ENCODE measurements at regions not wholly inside any gene's neighbourhood (a gene's known extent, or its start where the extent isn't known, plus 50 kb on each side); places are given as distances from the start of the nearest gene placed in this dataset.
A peak's percentile ranks its signal among the peaks of the same experiment; 100 is the strongest.

DNA sequence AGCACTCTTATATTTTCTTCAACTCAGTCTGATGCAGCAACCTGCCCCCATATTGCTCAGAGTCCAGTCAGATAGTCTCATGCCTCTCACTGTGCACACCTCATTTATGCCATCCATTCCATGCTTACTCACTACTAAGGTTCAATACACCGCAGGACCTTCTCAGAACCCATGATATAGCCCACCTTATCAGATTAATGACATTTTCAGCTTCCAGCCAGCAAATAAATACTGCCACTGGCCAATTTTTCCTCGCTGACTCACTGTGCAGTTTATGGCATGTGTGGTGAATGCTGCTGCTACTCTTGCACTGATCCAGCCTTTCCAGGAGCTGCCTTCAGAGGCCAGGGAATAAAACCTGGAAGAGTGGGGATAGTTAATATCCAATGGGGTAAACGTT lies 380.6 kb upstream of the SPOCK3 start:
- Histone ChIP-seq H3K4me3 (no peak overlapping the region), H3K36me3 (no peaks in the 10 kb centered on the region), H3K9me3 (ENCODE audit: low read depth) (no peaks in the 10 kb centered on the region), H3K27me3 (no peaks in the 10 kb centered on the region), H3K4me1 (ENCODE audit: low read depth) (no peaks in the 10 kb centered on the region), H3K27ac (no peak overlapping the region)
- TF ChIP-seq, protein P1, sequence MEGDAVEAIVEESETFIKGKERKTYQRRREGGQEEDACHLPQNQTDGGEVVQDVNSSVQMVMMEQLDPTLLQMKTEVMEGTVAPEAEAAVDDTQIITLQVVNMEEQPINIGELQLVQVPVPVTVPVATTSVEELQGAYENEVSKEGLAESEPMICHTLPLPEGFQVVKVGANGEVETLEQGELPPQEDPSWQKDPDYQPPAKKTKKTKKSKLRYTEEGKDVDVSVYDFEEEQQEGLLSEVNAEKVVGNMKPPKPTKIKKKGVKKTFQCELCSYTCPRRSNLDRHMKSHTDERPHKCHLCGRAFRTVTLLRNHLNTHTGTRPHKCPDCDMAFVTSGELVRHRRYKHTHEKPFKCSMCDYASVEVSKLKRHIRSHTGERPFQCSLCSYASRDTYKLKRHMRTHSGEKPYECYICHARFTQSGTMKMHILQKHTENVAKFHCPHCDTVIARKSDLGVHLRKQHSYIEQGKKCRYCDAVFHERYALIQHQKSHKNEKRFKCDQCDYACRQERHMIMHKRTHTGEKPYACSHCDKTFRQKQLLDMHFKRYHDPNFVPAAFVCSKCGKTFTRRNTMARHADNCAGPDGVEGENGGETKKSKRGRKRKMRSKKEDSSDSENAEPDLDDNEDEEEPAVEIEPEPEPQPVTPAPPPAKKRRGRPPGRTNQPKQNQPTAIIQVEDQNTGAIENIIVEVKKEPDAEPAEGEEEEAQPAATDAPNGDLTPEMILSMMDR (IDR thresholded peaks at IDR 0.05; ENCODE audit: low read depth, low read length), result no peak
- DNase-seq (ENCODE audit: low read depth in 1 of 2, low spot score in 1 of 2), result no peak

DNA sequence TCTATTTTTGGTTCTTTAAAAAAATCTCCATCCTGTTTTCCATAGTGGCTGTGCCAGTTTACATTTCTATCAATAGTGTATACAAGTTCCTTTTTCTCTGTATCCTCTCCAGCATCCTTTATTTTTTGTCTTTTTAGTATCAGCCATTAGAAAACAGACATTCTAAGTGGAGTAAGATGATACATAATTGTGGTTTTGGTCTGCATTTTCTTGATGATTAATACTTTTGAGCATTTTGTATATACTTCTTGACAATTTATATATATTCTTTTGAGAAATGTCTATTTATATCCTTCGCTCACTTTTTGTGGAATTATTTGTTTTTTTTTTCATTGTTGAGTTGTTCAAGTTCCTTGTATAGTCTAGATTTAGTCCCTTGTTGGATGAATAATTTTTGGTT lies 382.2 kb upstream of the SPOCK3 start:
- Histone ChIP-seq H3K9me3 (ENCODE audit: low read depth) (no peaks in the 10 kb centered on the region), H3K27ac (no peak overlapping the region), H3K4me1 (ENCODE audit: low read depth) (no peaks in the 10 kb centered on the region), H3K36me3 (no peaks in the 10 kb centered on the region), H3K27me3 (no peaks in the 10 kb centered on the region), H3K4me3 (no peak overlapping the region)
- no peak for DNase-seq (ENCODE audit: low read depth in 1 of 2, low spot score in 1 of 2)
- TF ChIP-seq, protein P1 (IDR thresholded peaks at IDR 0.05; ENCODE audit: low read depth, low read length), result no peak

DNA sequence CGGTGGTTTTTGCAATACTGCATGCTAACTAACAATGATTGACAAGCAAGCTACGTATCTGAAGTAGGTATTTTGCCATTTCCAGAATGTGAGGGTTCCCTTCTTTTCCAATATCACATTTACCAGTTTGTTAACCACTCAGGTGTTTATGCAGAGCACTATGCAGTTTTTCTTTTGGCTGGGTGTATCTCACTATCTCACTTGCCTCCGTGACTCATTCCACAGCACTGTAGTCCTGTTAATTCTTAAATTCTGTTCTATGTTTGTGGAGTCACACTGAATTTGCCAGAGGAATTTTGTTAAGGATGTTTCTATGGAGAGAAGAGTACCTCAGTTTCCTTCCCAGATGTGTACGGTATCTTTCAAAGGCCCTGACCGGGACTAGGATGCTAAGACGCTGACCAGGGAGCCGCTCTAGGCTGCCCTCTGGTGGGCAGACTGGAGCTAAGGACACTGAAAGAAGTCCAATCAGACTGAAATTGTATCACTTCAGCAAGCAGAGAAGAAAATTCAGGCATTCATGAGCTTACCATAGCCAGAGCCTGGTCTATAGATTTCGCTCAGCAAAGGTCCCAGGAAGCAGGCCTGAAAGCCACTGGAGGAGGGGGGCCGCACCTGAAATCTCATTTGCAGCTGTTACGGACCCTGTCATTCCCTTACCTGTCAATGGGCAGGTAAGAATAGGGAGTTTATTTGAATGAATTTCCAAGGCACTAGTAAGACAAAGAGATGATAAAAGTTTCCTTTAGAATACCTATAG lies 388.4 kb upstream of the SPOCK3 start:
- Histone ChIP-seq H3K4me3 (no peak overlapping the region), H3K27me3 (no peaks in the 10 kb centered on the region), H3K27ac (no peak overlapping the region), H3K4me1 (ENCODE audit: low read depth) (no peaks in the 10 kb centered on the region), H3K36me3 (no peaks in the 10 kb centered on the region), H3K9me3 (ENCODE audit: low read depth) (no peaks in the 10 kb centered on the region)
- DNase-seq (ENCODE audit: low read depth in 1 of 2, low spot score in 1 of 2), result peak; percentile 74 to 78
- TF ChIP-seq, protein P1 (IDR thresholded peaks at IDR 0.05; ENCODE audit: low read depth, low read length), result peak; percentile 95

DNA sequence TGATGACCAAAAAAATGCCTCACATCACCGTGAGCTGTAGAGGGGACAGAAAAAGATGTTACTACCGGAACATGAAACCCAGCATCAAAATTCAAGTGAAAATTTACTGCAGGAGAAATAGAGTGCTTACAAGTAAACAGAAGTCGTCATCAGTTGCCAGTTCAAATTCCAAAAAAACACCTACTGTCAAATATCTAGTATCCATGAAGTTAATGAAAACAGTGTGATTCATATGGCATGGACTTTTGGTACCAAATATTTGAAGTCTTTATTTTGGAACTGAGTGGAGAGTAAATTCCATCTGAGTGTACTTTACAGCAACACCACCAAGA lies 388.9 kb upstream of the SPOCK3 start:
- Histone ChIP-seq H3K4me3 (no peak overlapping the region), H3K27ac (no peak overlapping the region), H3K4me1 (ENCODE audit: low read depth) (no peaks in the 10 kb centered on the region), H3K36me3 (no peaks in the 10 kb centered on the region), H3K9me3 (ENCODE audit: low read depth) (no peaks in the 10 kb centered on the region), H3K27me3 (no peaks in the 10 kb centered on the region)
- no peak for DNase-seq (ENCODE audit: low read depth in 1 of 2, low spot score in 1 of 2)
- TF ChIP-seq, protein P1 (IDR thresholded peaks at IDR 0.05; ENCODE audit: low read depth, low read length), result no peak

DNA sequence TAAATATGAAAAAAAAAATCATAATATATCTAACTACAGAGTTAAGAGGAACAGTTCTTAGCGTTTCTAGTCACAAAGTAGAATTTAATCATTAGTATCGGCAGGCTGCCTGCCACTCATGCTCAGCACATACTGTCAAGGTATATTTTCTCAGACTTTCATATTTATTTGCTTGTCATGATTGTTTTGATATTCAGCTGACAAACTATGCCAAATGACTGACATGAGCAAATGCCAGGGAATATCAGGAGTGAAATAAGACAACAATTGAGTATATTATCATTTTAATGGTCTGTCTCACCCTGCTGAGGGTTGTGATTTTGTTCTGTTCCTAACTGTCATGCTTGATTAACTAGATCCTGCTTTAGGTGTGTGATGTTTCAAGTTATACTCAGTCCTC lies 395.0 kb upstream of the SPOCK3 start:
- no peak overlapping the region for H3K4me3 ChIP-seq
- H3K27me3 ChIP-seq, result no peaks in the 10 kb centered on the region
- no peak overlapping the region for H3K27ac ChIP-seq
- DNase-seq (ENCODE audit: low read depth in 1 of 2, low spot score in 1 of 2), result no peak
- H3K4me1 ChIP-seq (ENCODE audit: low read depth), result no peaks in the 10 kb centered on the region
- H3K9me3 ChIP-seq (ENCODE audit: low read depth), result no peaks in the 10 kb centered on the region
- TF ChIP-seq, protein P1 (IDR thresholded peaks at IDR 0.05; ENCODE audit: low read depth, low read length), result no peak
- no peaks in the 10 kb centered on the region for H3K36me3 ChIP-seq

Data from cardiac muscle cell (in vitro differentiated cells and primary cell).